Trophoblast cell (in vitro differentiated cells and primary cell): ENCODE measurements at regions not wholly inside any gene's neighbourhood (a gene's known extent, or its start where the extent isn't known, plus 50 kb on each side); places are given as distances from the start of the nearest gene placed in this dataset.

Source experiments
- DNase-seq, 2 donors: peaks; one replicate each; pipeline ENCODE4 v3.0.0-alpha.2; 2016
- H2AFZ ChIP-seq: 2 replicates; pipeline ENCODE4 v1.6.1; 2013; ENCODE audit warnings: low read length, moderate library complexity, mild to moderate bottlenecking; ENCODE audit not compliant: insufficient read depth, poor library complexity
- H2AK5ac ChIP-seq: 2 replicates; pipeline ENCODE4 v1.6.1; 2013; ENCODE audit warnings: mild to moderate bottlenecking, low read length
- H2BK120ac ChIP-seq: 2 replicates; pipeline ENCODE4 v1.6.1; 2013; ENCODE audit warnings: low read length, mild to moderate bottlenecking, moderate library complexity; ENCODE audit not compliant: insufficient read depth, poor library complexity
- H2BK12ac ChIP-seq: 2 replicates; pipeline ENCODE4 v1.6.1; 2013; ENCODE audit warnings: mild to moderate bottlenecking, low read length, moderate library complexity
- H2BK5ac ChIP-seq: 2 replicates; pipeline ENCODE4 v1.6.1; 2013; ENCODE audit warnings: low read length, low read depth, moderate library complexity, mild to moderate bottlenecking; ENCODE audit not compliant: poor library complexity
- H3K14ac ChIP-seq: 2 replicates; pipeline ENCODE4 v1.6.1; 2013; ENCODE audit warnings: mild to moderate bottlenecking, low read length
- H3K18ac ChIP-seq: 2 replicates; pipeline ENCODE4 v1.6.1; 2013; ENCODE audit warnings: mild to moderate bottlenecking, low read length
- H3K23ac ChIP-seq: 2 replicates; pipeline ENCODE4 v1.6.1; 2013; ENCODE audit warnings: low read length
- H3K27ac ChIP-seq: 2 replicates; pipeline ENCODE4 v1.5.1; 2013; ENCODE audit warnings: low read depth, mild to moderate bottlenecking, inconsistent platforms, low read length, moderate library complexity
- H3K27me3 ChIP-seq: 2 replicates; pipeline ENCODE4 v1.6.1; 2013; ENCODE audit warnings: inconsistent platforms, mild to moderate bottlenecking, low read length, moderate library complexity; ENCODE audit not compliant: insufficient read depth
- H3K36me3 ChIP-seq, 2 experiments: 1 replicate in 1 of 2; 2 replicates in 1 of 2; pipeline ENCODE4 v1.6.1; 2013; ENCODE audit warnings: low read length in 2 of 2, mild to moderate bottlenecking in 2 of 2, moderate library complexity in 1 of 2; ENCODE audit not compliant: insufficient read depth in 2 of 2, control insufficient read depth in 1 of 2
- H3K4ac ChIP-seq: 2 replicates; pipeline ENCODE4 v1.6.1; 2013; ENCODE audit warnings: low read depth, mild to moderate bottlenecking, low read length, moderate library complexity
- H3K4me1 ChIP-seq, 2 experiments: 1 replicate in 1 of 2; 2 replicates in 1 of 2; pipeline ENCODE4 v1.6.1; 2013; ENCODE audit warnings: low read length in 2 of 2, mild to moderate bottlenecking in 2 of 2, moderate library complexity in 1 of 2; ENCODE audit not compliant: insufficient read depth in 2 of 2, control insufficient read depth in 1 of 2
- H3K4me2 ChIP-seq: 2 replicates; pipeline ENCODE4 v1.6.1; 2013; ENCODE audit warnings: inconsistent platforms, mild to moderate bottlenecking, low read length, moderate library complexity
- H3K4me3 ChIP-seq: 2 replicates; pipeline ENCODE4 v1.5.1; 2013; ENCODE audit warnings: mild to moderate bottlenecking, low read depth, low read length, inconsistent platforms
- H3K79me1 ChIP-seq: one replicate; pipeline ENCODE4 v1.6.1; 2013; ENCODE audit warnings: low read length
- H3K79me2 ChIP-seq: 2 replicates; pipeline ENCODE4 v1.6.1; 2013; ENCODE audit warnings: low read length, mild to moderate bottlenecking; ENCODE audit not compliant: control insufficient read depth, insufficient read depth, poor library complexity
- H3K9ac ChIP-seq: 2 replicates; pipeline ENCODE4 v1.6.1; 2013; ENCODE audit warnings: mild to moderate bottlenecking, low read length
- H3K9me3 ChIP-seq: 2 replicates; pipeline ENCODE4 v1.6.1; 2013; ENCODE audit warnings: low read depth, mild to moderate bottlenecking, control low read depth, inconsistent platforms, low read length; ENCODE audit not compliant: insufficient read depth
- H4K12ac ChIP-seq: 2 replicates; pipeline ENCODE4 v1.6.1; 2013; ENCODE audit warnings: low read depth, mild to moderate bottlenecking, low read length, moderate library complexity
- H4K8ac ChIP-seq: 2 replicates; pipeline ENCODE4 v1.6.1; 2013; ENCODE audit warnings: low read depth, mild to moderate bottlenecking, low read length, moderate library complexity
- H4K91ac ChIP-seq: one replicate; pipeline ENCODE4 v1.6.1; 2013; ENCODE audit warnings: low read depth, mild to moderate bottlenecking, low read length, moderate library complexity
- WGBS: extraction: QIAGEN DNeasy Blood & Tissue Kit; methylation state at CpG from one replicate; pipeline ENCODE4 v1.1.7; 2013; ENCODE audit warnings: missing lambda C conversion rate; ENCODE audit not compliant: insufficient read length, insufficient coverage; ENCODE audit errors: extremely low coverage; 5-methylcytosine and 5-hydroxymethylcytosine counted together

- no peak overlapping the region for H4K91ac ChIP-seq
- H4K8ac ChIP-seq: no peak overlapping the region
- H3K27me3 ChIP-seq: no peaks in the 10 kb centered on the region
- H2BK12ac ChIP-seq: no peak overlapping the region
- H3K4me3 ChIP-seq: no peak overlapping the region
- no peak overlapping the region for H3K14ac ChIP-seq
- no peak overlapping the region for H3K23ac ChIP-seq
- no peak overlapping the region for H2AK5ac ChIP-seq
- no peaks in the 10 kb centered on the region for H3K79me1 ChIP-seq
- H3K27ac ChIP-seq: no peak overlapping the region
- no peak overlapping the region for H4K12ac ChIP-seq
- H3K4me2 ChIP-seq: no peak overlapping the region
- no peak overlapping the region for H3K9ac ChIP-seq
- no peaks in the 10 kb centered on the region for H3K4me1 ChIP-seq
- no peak overlapping the region for H2AFZ ChIP-seq
- no peak for DNase-seq
- no peak overlapping the region for H3K4ac ChIP-seq
- H3K18ac ChIP-seq: no peak overlapping the region
- 100% methylated on average over 2 of the region's 3 CpGs for WGBS
- no peak overlapping the region for H2BK120ac ChIP-seq
- H2BK5ac ChIP-seq: no peak overlapping the region
- H3K36me3 ChIP-seq: no peaks in the 10 kb centered on the region
- no peaks in the 10 kb centered on the region for H3K79me2 ChIP-seq
- peaks cover 2% of the 10 kb centered on the region for H3K9me3 ChIP-seq
Measured at GRCh38 chr4:12993923-12994322, 490.2 kb downstream of the RAB28 start.

- Histone ChIP-seq H3K36me3 (no peaks in the 10 kb centered on the region), H3K27ac (no peak overlapping the region), H3K14ac (no peak overlapping the region), H3K9me3 (no peaks in the 10 kb centered on the region), H3K4me2 (no peak overlapping the region), H3K27me3 (no peaks in the 10 kb centered on the region), H3K4me3 (no peak overlapping the region), H4K8ac (no peak overlapping the region), H3K79me1 (no peaks in the 10 kb centered on the region), H3K23ac (no peak overlapping the region), H2BK5ac (no peak overlapping the region), H2BK12ac (no peak overlapping the region), H2BK120ac (no peak overlapping the region), H3K4ac (no peak overlapping the region), H3K79me2 (no peaks in the 10 kb centered on the region), H3K9ac (no peak overlapping the region), H2AFZ (no peak overlapping the region), H3K18ac (no peak overlapping the region), H3K4me1 (no peaks in the 10 kb centered on the region), H2AK5ac (no peak overlapping the region), H4K12ac (no peak overlapping the region), H4K91ac (no peak overlapping the region)
- WGBS: no CpG with 5 or more reads among the region's 2 CpGs
- DNase-seq: no peak
Measured at GRCh38 chr4:12987284-12987683, 496.9 kb downstream of the RAB28 start.

- no peak overlapping the region for H3K4me2 ChIP-seq
- H3K14ac ChIP-seq: no peak overlapping the region
- H2AFZ ChIP-seq: no peak overlapping the region
Measured at GRCh38 chr4:12979797-12980196, 504.3 kb downstream of the RAB28 start.

GRCh38 chr4:12978310-12978709 is 505.8 kb downstream of the RAB28 start:
- H3K27ac ChIP-seq: no peak overlapping the region

More at GRCh38 chr4:12979797-12980196, 504.3 kb downstream of the RAB28 start:
- Histone ChIP-seq H3K27me3 (no peaks in the 10 kb centered on the region), H3K9me3 (no peaks in the 10 kb centered on the region), H3K4ac (no peak overlapping the region), H2BK120ac (no peak overlapping the region), H3K27ac (no peak overlapping the region), H4K12ac (no peak overlapping the region), H3K4me1 (no peaks in the 10 kb centered on the region), H4K8ac (no peak overlapping the region), H3K36me3 (no peaks in the 10 kb centered on the region), H3K79me1 (no peaks in the 10 kb centered on the region), H4K91ac (no peak overlapping the region), H3K79me2 (no peaks in the 10 kb centered on the region), H3K18ac (no peak overlapping the region), H2AK5ac (no peak overlapping the region), H2BK12ac (no peak overlapping the region), H3K4me3 (no peak overlapping the region), H2BK5ac (no peak overlapping the region), H3K9ac (no peak overlapping the region), H3K23ac (no peak overlapping the region)
- no CpG with 5 or more reads among the region's 11 CpGs for WGBS
- no peak for DNase-seq

More at GRCh38 chr4:12978310-12978709, 505.8 kb downstream of the RAB28 start:
- Histone ChIP-seq H3K4me2 (no peak overlapping the region), H3K9ac (no peak overlapping the region), H2BK5ac (no peak overlapping the region), H2AFZ (no peak overlapping the region), H3K18ac (no peak overlapping the region), H3K9me3 (no peaks in the 10 kb centered on the region), H3K4me3 (no peak overlapping the region), H3K14ac (no peak overlapping the region), H3K4ac (no peak overlapping the region), H3K79me1 (no peaks in the 10 kb centered on the region), H2BK120ac (no peak overlapping the region), H3K4me1 (no peaks in the 10 kb centered on the region), H2AK5ac (no peak overlapping the region), H3K79me2 (no peaks in the 10 kb centered on the region), H4K12ac (no peak overlapping the region), H4K91ac (no peak overlapping the region), H4K8ac (no peak overlapping the region), H2BK12ac (no peak overlapping the region), H3K23ac (no peak overlapping the region), H3K27me3 (no peaks in the 10 kb centered on the region), H3K36me3 (no peaks in the 10 kb centered on the region)
- no peak for DNase-seq
